Germinal center (tissue), 1 donor: ENCODE measurements at regions not wholly inside any gene's neighbourhood (a gene's known extent, or its start where the extent isn't known, plus 50 kb on each side); places are given as distances from the start of the nearest gene placed in this dataset.

ENCODE experiments used
- DNase-seq: peaks from one replicate; pipeline ENCODE4 v3.0.0; 2012; ENCODE audit warnings: mixed read lengths, low spot score

DNA sequence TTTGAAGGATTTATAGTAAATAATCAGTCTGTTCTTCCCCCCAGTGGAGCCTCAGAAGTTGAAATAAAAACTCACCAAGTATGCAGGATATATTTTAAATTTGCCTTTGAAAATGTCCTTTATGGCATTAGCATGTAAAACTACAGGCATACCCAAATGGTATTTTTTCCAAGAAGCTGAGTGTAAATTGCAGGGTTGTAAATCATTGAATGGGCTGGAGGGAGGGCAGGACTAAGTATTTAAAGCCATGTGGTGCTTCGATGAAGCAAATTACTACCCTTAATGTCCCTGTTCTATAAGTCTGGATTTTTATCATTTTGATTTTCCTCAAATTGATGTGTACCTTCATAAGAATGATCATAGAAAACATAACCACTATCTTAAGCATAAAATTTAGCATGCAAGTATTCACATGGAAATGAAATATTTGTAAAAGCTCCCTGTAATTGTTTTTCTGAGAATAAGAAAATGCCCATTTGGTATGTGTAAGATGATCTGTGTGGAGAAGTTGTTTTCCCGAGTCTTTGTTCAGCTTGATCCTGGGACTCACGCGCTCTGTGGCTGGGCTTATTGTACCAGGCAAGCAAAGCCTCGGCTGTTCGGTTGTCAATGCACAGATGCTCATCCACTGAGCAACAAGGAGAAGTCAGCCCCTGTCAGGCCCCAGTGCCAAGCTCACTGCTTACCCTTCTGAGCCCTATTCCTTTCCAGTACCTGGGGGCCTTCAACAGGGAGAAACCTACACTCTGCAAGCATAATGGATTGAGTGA lies 66.7 kb downstream of the CD164 start:
- DNase-seq = no peak

DNA sequence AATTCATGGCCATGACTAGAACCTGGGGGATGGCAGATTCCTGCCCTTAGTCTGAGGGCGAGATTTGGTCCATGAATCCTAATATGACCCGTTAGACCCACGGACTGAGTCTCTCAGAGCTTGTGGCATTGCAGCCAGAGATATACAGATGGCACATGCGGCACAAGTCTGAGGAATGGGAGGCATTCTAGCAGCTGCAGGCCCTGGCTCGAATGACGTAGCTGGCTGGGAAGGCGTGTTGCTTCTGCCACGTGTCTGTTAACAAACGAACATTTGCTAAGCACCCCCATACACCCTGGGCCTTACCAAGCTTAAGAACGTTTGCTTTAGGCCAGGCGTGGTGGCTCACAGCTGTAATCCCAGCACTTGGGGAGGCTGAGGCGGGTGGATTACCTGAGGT lies 68.0 kb downstream of the CD164 start:
- no peak for DNase-seq

DNA sequence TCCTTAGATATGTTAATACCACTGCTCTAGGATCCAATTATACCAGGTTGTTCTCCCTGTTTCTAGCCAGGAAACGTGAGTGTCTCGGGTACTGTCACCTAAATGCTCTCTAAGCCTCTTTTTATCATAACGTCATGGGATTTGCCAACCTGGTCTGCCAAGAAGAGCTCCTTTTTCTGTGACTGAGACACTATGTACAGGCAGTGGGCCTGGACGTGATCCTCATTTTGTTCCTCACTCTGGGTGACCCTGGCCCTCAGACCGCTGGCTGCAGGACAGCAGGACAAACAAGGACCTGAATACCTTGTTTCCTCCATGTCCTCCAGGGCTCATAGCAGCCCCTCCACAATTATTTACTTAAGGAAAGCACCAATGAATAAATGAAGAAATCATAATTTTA lies 69.1 kb downstream of the CD164 start:
- no peak for DNase-seq

DNA sequence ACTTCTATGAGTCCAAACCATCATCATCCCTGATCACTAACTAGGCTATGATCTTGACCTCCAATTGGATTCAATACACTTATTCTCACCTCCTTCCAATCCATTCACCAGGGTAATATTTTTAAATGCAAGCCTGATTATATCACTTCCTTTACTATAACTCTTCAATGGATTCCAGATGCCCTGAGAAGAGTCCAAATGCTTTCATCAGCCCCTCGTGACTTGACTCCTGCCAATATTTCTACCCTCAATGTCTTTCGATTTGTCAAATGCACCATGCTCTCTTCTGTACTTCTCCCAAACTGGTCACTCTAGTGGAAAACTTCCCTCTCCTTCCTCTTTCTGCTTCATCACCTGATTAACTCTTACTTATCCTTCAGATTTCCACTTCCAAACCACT lies 70.8 kb downstream of the CD164 start:
- no peak for DNase-seq

DNA sequence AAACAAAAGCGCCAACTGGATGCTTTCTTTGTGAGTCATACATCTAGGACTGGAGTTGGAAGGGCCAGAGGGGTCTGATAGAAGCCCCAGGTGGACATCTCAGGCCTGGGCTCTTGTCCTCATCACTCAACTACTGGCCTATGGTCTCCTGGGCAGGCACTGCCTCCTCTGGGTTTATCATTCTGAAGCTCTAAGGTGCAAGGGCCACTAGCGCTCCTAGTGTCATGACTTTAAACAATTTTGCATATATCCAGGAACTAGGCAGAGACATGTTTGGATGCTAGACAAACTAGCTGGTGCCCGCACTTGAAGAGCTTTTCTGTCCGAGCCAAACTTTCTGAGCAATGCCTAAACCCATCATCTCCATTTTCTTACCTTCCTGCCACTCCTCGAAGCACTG lies 72.3 kb downstream of the CD164 start:
- no peak for DNase-seq

DNA sequence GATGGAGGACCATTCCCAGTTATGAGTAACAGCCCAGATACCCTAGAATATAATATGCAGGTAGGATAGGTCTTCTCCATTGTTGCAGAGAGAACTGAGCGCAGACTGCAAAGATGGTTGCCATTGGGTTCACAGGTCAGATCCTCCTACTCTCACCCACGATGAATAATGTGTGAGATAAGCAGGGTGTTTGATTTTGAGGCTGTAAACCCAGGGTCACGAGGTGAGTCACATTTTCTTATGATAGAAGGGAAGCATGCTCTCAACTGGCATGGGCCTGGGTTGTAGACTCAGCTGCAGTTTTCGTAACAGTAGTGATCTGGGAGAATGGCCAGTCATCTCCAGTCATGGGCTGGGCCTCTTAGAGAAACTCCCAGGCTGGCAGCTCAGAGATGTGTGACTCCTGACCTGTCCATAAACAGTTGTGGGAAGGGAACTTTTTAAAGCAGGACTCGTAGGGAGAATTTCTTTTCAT lies 74.2 kb downstream of the CD164 start:
- no peak for DNase-seq

DNA sequence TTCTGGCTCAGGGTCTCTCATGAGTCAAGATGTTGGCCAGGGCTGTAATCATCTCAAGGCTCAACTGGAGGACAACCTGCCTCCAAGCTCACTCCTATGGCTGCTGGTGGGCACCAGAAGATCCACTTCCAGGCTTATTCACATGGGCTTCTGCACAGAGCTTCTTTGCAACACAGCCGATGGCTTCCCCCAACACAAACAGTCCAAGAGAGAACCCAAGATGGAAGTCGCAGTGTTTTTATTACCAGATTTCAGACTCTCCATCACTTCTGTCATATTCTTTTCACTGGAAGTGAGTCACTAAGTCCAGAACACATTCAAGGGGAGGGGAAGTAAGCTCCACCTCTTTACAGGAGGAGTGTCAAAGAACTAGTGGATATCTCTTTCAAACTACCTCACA lies 75.5 kb downstream of the CD164 start:
- no peak for DNase-seq

DNA sequence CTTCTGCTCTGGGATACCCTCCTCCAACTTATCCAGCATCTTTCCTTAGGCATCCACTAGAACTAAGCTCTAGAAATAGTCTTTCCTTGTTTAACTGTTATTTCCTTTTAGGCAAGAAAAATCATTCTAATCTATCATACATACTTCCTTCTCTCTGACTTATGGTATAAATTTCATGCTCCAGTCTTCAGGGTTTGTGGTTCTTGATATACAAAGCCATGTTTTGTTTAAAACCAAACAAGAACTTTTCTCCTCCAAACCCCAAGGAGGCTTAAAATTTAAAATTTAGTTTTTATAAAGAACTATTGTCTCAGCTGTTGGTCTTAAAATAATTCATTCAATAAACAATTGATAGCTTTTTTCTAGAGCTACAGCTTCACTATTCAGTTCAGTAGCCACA lies 77.2 kb downstream of the CD164 start:
- DNase-seq = no peak

DNA sequence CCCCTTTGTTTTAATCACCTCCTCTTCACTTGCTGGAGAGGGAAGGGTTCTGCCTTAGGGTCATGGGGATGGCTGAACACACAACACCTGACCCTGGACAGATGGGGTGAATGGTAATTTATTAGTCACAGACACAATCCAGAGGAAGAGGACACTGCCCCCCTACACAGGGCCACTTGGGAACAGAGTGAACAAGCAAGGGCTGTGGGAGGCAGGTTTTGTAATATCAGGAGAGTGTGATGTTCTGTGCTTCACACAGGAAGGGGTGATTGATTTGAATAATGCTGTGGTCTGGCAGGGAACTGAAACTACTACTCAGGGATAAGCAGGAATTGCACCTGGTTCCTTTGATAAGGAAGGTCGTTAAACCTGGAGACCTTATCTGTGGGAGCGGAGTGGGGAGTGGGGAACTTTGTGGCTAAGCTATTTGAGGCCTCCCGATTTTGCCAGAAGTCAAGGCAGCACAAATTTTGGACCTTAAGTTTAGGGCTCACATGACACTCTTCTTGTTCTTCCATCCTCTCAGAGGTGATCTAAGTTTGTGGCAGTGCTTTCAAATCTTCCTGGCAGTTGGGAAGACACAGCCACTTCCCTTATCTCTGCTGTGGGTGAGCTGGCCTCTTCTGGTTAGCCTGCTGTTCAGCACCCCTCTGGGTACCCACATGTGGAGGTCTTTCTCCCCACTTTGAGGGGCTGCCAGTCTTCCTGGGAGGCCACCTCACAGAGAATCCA lies 77.8 kb downstream of the CD164 start:
- peak; percentile 23 for DNase-seq

DNA sequence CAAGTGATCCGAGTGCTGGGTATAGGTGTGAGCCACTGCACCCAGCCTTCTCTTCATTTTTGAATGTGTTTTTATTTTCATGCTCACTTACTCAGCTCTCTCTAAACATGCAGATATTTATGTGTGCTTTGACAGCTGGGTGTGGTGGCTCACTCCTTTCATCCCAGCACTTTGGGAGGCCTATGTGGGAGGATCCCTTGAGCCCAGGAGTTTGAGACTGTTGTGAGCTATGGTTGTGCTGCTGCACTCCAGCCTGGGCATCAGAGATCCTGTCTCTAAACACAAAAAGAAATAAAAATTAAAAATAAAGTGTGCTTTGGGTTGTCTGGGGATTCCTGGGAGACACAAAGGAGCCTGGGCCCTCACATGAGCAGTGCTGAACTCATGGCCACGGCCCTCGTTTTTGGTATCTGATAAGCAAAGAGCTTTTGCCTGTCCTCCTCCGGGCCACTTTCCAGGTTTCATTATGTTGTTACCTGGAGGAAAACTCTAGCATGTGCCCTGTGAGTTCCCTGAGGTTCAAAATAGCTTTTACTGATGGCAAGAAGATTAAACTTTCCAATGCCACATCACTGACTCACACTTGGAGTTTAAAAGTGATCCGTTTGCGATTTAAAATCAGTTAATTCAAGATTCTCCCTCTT lies 78.5 kb downstream of the CD164 start:
- DNase-seq = no peak

DNA sequence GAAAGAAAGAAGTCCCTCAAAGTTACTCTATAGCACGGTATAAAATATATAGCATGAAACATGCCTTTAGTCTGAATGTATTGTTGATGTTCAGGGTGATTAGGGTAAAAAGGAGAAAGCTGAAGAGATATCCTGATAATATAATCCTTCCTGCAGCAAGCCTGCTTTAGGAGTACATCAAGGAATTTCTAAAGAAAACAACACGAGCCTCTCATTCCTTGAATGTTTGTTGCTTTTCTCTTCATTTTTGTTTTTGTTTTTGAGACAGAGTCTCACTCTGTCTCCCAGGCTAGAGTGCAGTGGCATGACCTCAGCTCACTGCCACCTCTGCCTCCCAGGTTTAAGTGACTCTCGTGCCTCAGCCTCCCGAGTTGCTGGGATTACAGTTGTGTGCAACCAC lies 79.1 kb downstream of the CD164 start:
- no peak for DNase-seq

DNA sequence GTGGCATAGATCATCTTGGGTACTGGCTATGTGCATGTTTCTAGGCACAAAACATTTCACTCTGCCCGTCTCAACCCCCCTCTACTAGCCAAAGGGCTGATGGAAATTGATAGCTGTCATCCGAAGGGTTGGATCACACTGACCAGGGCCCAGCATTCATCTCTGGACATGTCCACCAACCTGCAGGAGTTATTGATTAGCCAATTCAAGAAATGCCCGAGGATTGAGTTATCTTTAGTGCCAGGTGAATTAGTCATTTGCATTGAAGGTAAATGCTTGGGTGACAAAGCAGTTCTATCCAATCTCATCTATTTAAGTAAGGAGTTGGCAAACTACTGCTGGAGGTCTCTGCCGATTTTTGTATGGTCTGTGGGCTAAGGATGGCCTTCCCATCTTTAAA lies 80.1 kb downstream of the CD164 start:
- no peak for DNase-seq

DNA sequence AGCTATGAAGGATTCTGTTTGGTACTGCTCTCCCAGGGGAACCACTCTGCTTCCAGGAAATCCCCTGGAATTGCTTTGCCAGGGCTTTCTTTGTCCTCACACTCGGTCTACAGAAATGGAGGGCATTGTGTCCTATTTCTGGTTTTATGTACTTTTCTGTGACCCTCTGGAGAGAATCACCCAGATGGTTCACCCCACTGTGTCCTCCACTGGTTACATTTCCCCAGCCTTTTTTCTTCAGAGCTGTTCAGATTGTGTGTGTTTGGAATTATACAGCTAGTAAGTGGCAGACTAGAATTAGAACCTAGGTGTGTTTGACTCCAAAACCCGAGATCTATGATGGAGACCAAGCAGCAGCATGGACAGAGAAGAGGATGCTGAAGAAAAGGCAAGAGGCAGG lies 80.8 kb downstream of the CD164 start:
- no peak for DNase-seq

DNA sequence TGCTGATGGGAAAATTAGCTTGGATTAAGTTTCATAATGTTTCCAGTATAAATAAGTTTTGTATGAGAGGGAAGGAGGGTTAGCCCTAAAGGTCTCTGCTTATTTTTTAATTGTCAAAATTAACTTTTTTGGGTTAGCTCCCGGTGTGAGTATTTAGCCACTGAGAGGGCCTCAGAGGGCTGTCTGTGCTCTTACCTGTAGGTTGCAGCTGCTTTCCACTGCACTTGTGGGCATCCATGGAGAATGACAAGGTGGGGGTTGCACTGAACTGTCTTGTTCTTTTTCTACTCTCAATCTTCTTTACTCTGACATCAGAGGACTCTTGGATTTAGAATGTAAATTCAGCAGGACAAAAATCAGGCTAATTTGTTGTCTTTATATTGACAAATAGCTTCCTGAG lies 81.4 kb downstream of the CD164 start:
- DNase-seq = no peak

DNA sequence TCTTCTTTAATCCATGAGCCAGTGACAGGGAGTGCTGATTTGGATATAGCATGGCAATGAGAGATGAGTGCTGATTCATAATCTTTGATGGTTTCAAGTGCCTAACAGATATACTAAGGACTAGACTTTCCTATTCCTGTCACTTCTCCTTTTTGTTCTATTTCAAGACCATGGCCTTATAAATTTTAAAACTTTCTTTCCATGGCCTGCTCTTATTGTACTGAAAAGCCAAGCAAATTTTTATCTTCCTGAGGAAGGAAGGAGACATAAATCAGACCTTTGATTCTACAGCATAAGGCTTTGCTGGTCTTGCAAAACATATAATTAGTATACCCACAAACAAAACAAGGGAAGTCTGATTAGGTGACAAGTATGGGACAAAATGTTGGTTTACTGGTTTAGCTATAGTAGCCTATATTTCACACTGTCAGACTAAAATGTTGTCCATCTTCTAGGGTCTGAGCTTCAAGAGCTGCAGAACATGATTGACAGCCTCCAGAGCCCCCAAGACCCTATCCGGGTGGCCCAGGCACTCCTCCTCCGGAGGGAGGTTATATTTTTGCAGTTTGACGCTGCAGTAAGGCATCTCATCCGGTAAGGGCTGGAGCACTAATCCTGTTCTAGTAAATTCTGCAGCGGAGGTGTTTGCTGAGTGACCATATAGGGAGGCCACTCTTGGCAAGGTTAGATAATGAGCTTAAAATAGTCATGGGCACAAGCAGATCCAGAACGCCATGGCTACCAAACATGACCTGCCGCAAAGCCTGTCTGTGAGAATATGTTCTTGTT lies 82.3 kb downstream of the CD164 start:
- DNase-seq = no peak

DNA sequence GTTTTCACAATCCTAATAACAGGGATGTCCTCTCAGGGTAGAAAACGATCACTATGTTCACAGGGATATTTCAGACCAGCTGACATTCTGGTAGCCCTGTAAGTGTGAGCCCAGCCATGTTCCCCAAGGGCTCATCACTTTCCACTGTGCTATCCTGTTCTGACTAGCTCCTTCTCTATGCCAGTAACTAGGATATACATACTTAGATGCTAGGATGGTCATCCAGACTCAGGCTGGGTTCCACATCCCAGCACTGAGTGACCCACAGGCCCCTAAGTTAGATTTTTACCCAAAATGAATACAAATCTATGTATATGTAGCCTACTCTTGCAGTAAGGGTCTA lies 83.0 kb downstream of the CD164 start:
- no peak for DNase-seq

DNA sequence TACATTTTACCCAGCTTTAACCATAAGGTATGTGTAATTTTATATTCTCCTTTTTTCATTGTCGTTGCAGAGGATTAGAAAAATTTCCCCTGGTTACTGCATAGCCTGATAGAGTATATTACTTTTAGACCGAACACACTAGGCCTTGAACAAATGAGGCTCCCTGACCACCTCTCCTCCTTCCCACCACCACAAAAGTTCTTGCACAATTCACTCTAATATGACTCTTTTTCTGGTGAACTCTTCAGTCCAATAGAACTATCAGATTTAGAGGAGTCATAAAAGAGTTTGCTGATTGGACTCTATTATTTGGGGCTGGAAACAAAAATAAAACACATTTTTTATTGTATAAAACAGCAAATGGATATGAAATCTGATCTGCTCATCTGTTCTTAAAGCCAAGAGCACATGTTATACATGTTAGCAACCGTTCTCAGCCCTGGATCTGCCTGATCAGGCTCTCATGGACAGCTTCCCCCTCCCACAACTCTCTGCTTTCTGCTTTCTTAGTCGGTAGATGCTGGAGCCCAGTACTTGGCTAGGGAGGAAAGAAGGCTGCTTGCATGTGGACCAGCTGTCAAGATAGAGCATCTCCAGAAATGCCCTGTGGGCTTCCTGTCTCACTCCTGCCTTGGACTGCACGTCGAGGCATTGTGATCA lies 83.5 kb downstream of the CD164 start:
- no peak for DNase-seq

DNA sequence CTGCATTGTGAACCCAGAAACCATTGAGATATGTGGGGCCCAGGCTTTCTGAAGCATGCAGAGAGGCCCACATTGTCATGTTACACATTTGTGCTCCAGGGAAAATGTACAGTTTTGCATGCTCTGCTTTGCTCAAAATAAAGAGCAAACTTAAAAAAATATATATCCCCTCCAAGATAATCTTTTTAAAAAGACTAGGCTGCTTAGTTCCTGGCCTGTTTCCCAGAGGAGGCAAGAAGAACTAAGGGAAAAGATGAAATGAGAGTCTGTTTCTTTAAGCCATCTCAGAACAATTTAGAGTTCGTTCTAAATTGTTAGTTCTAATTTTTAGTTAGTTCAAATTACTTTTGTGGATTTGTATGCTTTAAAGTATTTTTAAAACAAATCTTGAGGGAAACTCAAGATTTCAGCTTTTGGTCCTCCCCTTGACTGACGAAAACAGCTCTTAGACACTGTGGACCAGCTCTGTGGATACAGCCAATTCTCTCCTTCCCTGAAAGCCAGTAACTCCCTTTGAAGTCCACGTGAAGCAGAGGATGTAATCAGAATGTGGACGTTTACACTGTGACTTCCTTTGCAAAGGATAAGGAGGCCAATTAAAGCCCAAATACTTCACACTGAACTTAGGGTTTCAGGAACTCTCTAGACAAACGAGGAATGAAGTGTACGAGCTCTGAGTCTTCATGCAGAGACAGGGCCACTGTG lies 84.7 kb downstream of the CD164 start:
- DNase-seq = no peak

DNA sequence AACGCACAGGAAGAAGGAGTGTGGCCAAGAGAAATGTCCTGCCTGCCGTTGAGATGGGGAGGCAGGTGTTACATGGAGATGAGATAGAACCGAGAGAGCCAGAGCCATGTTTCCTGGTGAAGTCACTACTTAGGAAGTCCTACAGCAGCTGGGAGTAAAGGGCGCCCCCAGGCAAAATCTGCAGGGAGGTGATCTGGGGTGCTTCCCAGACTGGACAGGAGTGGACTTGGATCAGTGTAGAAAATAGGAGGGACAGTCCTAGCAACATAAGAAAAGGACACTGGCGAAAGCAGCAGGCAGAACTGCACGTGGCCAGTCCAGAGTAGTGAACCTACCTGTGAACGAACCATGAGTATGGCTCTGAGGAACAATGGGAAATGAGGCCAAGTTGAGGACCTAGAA lies 85.3 kb downstream of the CD164 start:
- DNase-seq = no peak

DNA sequence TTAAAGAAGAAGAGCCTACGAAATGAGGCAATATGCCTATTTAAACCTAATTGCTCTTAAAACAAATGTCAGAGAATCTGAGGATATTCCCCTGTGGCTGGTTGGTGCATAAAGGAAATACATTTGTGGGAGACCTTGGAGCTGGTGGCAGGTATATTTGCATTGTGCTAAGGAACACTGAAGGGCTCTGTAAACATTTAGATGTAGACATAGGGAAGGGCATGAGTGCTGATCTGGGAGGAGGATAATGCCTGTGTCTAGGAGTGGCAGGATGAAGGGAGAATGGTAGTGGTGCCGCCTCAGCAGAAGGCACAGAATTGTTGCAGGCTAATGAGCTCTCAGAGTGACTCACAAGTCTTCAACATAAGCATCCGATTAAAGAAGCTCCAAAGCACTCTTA lies 85.8 kb downstream of the CD164 start:
- DNase-seq = no peak

DNA sequence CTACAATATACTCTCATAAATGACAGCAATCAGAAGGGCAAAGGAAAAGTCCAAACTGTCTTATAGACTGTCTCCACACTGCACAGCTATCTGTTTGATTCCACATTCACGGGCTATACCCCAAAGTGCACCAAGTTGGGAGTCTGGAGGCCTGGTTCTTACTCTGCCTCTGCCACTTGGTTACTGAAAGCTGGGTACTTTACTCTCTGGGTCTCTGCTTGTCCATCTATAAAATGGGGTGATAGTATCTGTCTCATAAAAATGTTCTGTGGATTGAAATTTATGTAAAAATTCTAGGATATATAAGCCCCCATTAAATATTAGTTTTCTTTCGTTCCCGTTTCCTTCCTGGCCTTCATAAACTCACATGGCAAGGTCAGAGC lies 86.5 kb downstream of the CD164 start:
- DNase-seq = no peak
